ENCODE measurements at regions not wholly inside any gene's neighbourhood (a gene's known extent, or its start where the extent isn't known, plus 50 kb on each side); places are given as distances from the start of the nearest gene placed in this dataset.
A peak's percentile ranks its signal among the peaks of the same experiment; 100 is the strongest.

DNA sequence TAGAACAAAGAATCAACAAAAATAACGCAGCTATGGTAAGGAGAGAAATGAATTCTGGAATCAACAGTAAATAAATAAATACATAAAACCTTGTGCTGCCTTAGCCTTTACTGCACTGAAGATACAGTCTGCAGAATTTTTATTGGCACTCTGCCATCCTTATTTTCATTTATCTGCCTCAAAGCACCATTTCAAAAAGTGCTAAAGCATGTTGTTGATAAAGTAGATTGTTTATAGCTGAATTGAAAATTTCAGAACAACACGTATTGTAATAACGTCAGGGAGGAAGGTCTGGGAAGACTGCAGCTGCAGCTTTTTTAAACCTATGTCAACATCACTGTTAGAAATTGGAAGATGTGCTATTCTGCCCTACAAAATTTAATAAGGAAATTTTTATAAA, 787.2 kb downstream of the PLCL1 start:
- no peak overlapping the region for H3K4me3 Mint-ChIP-seq
- no peaks in the 10 kb centered on the region for H3K9me3 Mint-ChIP-seq
- no peaks in the 10 kb centered on the region for H3K4me1 Mint-ChIP-seq
- no peak for DNase-seq (ENCODE audit: low read depth, low spot score)
- H3K27ac Mint-ChIP-seq (ENCODE audit: unreplicated experiment) = no peak overlapping the region
- no peaks in the 10 kb centered on the region for H3K36me3 Mint-ChIP-seq (ENCODE audit: low read depth)
- TF ChIP-seq, protein P1, sequence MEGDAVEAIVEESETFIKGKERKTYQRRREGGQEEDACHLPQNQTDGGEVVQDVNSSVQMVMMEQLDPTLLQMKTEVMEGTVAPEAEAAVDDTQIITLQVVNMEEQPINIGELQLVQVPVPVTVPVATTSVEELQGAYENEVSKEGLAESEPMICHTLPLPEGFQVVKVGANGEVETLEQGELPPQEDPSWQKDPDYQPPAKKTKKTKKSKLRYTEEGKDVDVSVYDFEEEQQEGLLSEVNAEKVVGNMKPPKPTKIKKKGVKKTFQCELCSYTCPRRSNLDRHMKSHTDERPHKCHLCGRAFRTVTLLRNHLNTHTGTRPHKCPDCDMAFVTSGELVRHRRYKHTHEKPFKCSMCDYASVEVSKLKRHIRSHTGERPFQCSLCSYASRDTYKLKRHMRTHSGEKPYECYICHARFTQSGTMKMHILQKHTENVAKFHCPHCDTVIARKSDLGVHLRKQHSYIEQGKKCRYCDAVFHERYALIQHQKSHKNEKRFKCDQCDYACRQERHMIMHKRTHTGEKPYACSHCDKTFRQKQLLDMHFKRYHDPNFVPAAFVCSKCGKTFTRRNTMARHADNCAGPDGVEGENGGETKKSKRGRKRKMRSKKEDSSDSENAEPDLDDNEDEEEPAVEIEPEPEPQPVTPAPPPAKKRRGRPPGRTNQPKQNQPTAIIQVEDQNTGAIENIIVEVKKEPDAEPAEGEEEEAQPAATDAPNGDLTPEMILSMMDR (conservative IDR thresholded peaks at IDR 0.05) = no peak
- no peaks in the 10 kb centered on the region for H3K27me3 Mint-ChIP-seq (ENCODE audit: low read depth)

DNA sequence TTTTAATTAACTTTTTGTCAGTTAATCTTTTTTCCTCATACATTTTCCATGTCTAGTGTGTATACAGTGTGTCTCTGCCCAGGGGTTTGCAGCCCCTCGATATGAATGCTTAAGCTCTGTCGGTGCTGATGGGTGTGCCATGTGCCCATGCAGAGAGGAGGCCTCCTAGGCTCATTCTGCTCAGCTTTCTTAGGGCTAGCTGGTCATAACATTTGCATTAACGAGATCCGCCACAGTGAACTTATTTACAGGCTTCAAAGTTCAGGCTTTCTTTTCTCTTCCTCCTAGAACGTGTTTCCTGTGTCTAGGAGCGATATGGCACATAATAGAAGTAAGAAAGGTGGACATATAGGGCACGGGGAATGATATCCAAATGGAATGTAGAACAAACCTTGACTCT, 783.3 kb downstream of the PLCL1 start:
- TF ChIP-seq, protein P1 (conservative IDR thresholded peaks at IDR 0.05) = no peak
- Mint-ChIP-seq H3K9me3 (no peaks in the 10 kb centered on the region), H3K4me3 (no peak overlapping the region), H3K36me3 (ENCODE audit: low read depth) (no peaks in the 10 kb centered on the region), H3K27ac (ENCODE audit: unreplicated experiment) (no peak overlapping the region), H3K4me1 (no peaks in the 10 kb centered on the region), H3K27me3 (ENCODE audit: low read depth) (no peaks in the 10 kb centered on the region)
- DNase-seq (ENCODE audit: low read depth, low spot score) = no peak

DNA sequence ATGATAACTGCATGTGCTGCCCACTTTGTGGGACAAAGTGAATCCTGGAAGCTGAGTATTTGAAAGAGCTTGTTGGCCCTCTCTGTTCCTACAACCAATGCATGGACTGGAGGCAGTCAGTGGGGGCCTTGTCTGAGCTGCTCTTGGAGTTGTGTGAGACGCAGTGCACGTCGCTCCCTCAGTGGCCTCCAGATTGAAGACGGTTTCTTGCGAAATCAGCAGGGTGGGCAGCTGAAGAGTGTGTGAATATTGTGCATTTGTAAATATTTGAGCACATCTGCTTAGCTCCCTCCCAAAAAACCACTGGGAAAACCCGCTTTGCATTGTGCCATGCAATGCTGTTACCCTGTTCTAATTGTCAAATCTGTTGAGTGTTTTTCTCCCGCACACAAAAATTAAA, 782.8 kb downstream of the PLCL1 start:
- no peaks in the 10 kb centered on the region for H3K36me3 Mint-ChIP-seq (ENCODE audit: low read depth)
- no peak for DNase-seq (ENCODE audit: low read depth, low spot score)
- H3K4me3 Mint-ChIP-seq = no peak overlapping the region
- H3K4me1 Mint-ChIP-seq = no peaks in the 10 kb centered on the region
- TF ChIP-seq, protein P1 (conservative IDR thresholded peaks at IDR 0.05) = no peak
- no peaks in the 10 kb centered on the region for H3K27me3 Mint-ChIP-seq (ENCODE audit: low read depth)
- no peaks in the 10 kb centered on the region for H3K9me3 Mint-ChIP-seq
- H3K27ac Mint-ChIP-seq (ENCODE audit: unreplicated experiment) = no peak overlapping the region

DNA sequence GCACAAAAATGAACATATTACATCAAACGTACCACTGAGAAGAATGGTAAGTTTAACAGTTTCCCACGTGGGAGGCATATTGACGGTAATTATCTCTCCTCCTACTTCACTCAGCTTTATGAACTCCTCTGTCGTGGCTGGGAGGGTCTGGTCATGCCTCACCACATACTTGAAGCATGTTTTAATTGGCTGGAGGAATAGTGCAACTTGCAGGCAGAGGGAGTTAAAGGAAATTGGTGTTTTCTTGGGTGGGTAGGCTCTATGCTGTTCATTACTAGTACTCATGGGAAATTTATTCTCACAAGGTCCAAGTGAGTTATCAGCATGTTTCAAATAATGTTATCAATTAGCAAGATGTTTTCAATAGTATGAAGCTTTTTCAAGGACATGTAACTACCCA, 767.0 kb downstream of the PLCL1 start:
- Mint-ChIP-seq H3K4me1 (no peaks in the 10 kb centered on the region), H3K27me3 (ENCODE audit: low read depth) (peaks cover 5% of the 10 kb centered on the region), H3K4me3 (no peak overlapping the region), H3K27ac (ENCODE audit: unreplicated experiment) (no peak overlapping the region), H3K36me3 (ENCODE audit: low read depth) (no peaks in the 10 kb centered on the region), H3K9me3 (no peaks in the 10 kb centered on the region)
- TF ChIP-seq, protein P1 (conservative IDR thresholded peaks at IDR 0.05) = no peak
- DNase-seq (ENCODE audit: low read depth, low spot score) = no peak

DNA sequence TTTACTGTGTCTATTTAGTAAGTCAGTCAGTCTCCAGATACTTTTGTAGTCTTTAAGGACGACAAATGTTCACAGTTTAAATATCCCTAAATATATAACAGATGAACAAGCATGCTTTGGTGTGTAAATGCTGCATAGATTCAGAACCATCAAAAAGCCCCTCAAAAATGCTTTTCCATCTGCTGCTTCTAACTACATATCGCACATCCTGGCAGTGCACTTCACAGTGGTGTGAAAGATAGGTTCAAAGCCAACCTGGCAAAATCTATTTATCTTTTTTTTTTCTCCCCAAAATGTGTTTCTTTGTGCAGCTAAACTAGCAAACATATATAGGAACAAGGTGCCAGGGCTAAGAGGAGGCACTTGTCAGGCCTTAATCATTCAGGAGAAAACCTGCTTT, 753.8 kb downstream of the PLCL1 start:
- TF ChIP-seq, protein P1 (conservative IDR thresholded peaks at IDR 0.05) = no peak
- H3K4me3 Mint-ChIP-seq = no peak overlapping the region
- peaks cover 11% of the 10 kb centered on the region for H3K36me3 Mint-ChIP-seq (ENCODE audit: low read depth)
- H3K4me1 Mint-ChIP-seq = no peaks in the 10 kb centered on the region
- peaks cover 14% of the 10 kb centered on the region for H3K9me3 Mint-ChIP-seq
- H3K27ac Mint-ChIP-seq (ENCODE audit: unreplicated experiment) = no peak overlapping the region
- DNase-seq (ENCODE audit: low read depth, low spot score) = no peak
- H3K27me3 Mint-ChIP-seq (ENCODE audit: low read depth) = no peaks in the 10 kb centered on the region

DNA sequence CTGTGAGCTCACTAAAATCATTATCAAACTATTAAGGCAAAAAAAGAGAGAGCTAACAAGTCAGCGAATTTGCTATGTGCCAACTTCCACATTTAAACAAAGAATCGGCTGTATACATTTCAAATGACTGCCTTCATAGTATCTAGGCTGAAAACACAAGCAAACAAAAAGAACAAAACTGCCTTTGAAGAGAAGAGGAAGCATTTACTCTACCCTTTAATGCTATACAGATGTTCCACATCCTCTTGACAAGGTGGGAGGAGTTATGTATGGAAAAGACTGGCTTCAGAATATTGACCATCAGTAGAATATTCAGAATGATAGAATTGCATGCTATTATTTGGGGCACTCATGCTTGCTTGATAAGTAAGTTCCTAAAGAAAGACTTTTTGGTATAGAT, 741.7 kb downstream of the PLCL1 start:
- H3K27ac Mint-ChIP-seq (ENCODE audit: unreplicated experiment) = peak overlapping the region; percentile 57
- peaks cover 24% of the 10 kb centered on the region for H3K4me1 Mint-ChIP-seq
- no peak for DNase-seq (ENCODE audit: low read depth, low spot score)
- H3K4me3 Mint-ChIP-seq = peak overlapping the region; percentile 53
- H3K36me3 Mint-ChIP-seq (ENCODE audit: low read depth) = no peaks in the 10 kb centered on the region
- H3K9me3 Mint-ChIP-seq = peaks cover 4% of the 10 kb centered on the region
- no peaks in the 10 kb centered on the region for H3K27me3 Mint-ChIP-seq (ENCODE audit: low read depth)
- TF ChIP-seq, protein P1 (conservative IDR thresholded peaks at IDR 0.05) = no peak
